ENCODE measurements at regions not wholly inside any gene's neighbourhood (a gene's known extent, or its start where the extent isn't known, plus 50 kb on each side); places are given as distances from the start of the nearest gene placed in this dataset.
A peak's percentile ranks its signal among the peaks of the same experiment; 100 is the strongest.

- Histone ChIP-seq H3K9me3 (ENCODE audit: low read length) (peaks cover 2% of the 10 kb centered on the region), H2AFZ (ENCODE audit: low read depth, low read length) (no peak overlapping the region), H3K27me3 (ENCODE audit: insufficient read depth, low read length) (no peaks in the 10 kb centered on the region), H3K4me1 (ENCODE audit: insufficient read depth, low read length) (peaks cover 23% of the 10 kb centered on the region), H3K36me3 (ENCODE audit: insufficient read depth, low read length) (no peaks in the 10 kb centered on the region), H3K4me3 (ENCODE audit: low read length) (no peak overlapping the region)
Observed at GRCh38 chr6:164106345-164106769, 691.8 kb downstream of the QKI start.

- Histone ChIP-seq H3K36me3 (ENCODE audit: insufficient read depth, low read length) (no peaks in the 10 kb centered on the region), H3K9me3 (ENCODE audit: low read length) (peaks cover 2% of the 10 kb centered on the region), H3K4me3 (ENCODE audit: low read length) (no peak overlapping the region), H2AFZ (ENCODE audit: low read depth, low read length) (no peak overlapping the region), H3K4me1 (ENCODE audit: insufficient read depth, low read length) (peaks cover 23% of the 10 kb centered on the region), H3K27me3 (ENCODE audit: insufficient read depth, low read length) (no peaks in the 10 kb centered on the region)
Observed at GRCh38 chr6:164105705-164106104, 691.2 kb downstream of the QKI start.

GRCh38 chr6:164104432-164104831 is 689.9 kb downstream of the QKI start:
- H3K27me3 ChIP-seq (ENCODE audit: insufficient read depth, low read length), result no peaks in the 10 kb centered on the region

GRCh38 chr6:164102693-164103092 is 688.2 kb downstream of the QKI start:
- H3K4me3 ChIP-seq (ENCODE audit: low read length), result no peak overlapping the region
- H3K36me3 ChIP-seq (ENCODE audit: insufficient read depth, low read length), result no peaks in the 10 kb centered on the region
- H3K27me3 ChIP-seq (ENCODE audit: insufficient read depth, low read length), result no peaks in the 10 kb centered on the region

More at GRCh38 chr6:164104432-164104831, 689.9 kb downstream of the QKI start:
- no peak overlapping the region for H2AFZ ChIP-seq (ENCODE audit: low read depth, low read length)
- H3K4me1 ChIP-seq (ENCODE audit: insufficient read depth, low read length), result peaks cover 23% of the 10 kb centered on the region
- H3K36me3 ChIP-seq (ENCODE audit: insufficient read depth, low read length), result no peaks in the 10 kb centered on the region
- H3K4me3 ChIP-seq (ENCODE audit: low read length), result no peak overlapping the region
- peaks cover 2% of the 10 kb centered on the region for H3K9me3 ChIP-seq (ENCODE audit: low read length)

GRCh38 chr6:164101859-164102258 is 687.3 kb downstream of the QKI start:
- H3K36me3 ChIP-seq (ENCODE audit: insufficient read depth, low read length), result no peaks in the 10 kb centered on the region
- peaks cover 2% of the 10 kb centered on the region for H3K9me3 ChIP-seq (ENCODE audit: low read length)
- H3K4me3 ChIP-seq (ENCODE audit: low read length), result no peak overlapping the region
- no peak overlapping the region for H2AFZ ChIP-seq (ENCODE audit: low read depth, low read length)
- H3K27me3 ChIP-seq (ENCODE audit: insufficient read depth, low read length), result no peaks in the 10 kb centered on the region
- peaks cover 27% of the 10 kb centered on the region for H3K4me1 ChIP-seq (ENCODE audit: insufficient read depth, low read length)

More at GRCh38 chr6:164102693-164103092, 688.2 kb downstream of the QKI start:
- Histone ChIP-seq H3K9me3 (ENCODE audit: low read length) (peaks cover 2% of the 10 kb centered on the region), H2AFZ (ENCODE audit: low read depth, low read length) (no peak overlapping the region), H3K4me1 (ENCODE audit: insufficient read depth, low read length) (peaks cover 27% of the 10 kb centered on the region)

GRCh38 chr6:164099269-164099865 is 684.8 kb downstream of the QKI start:
- H3K4me3 ChIP-seq (ENCODE audit: low read length), result no peak overlapping the region
- H2AFZ ChIP-seq (ENCODE audit: low read depth, low read length), result no peak overlapping the region
- peaks cover 27% of the 10 kb centered on the region for H3K4me1 ChIP-seq (ENCODE audit: insufficient read depth, low read length)
- H3K27me3 ChIP-seq (ENCODE audit: insufficient read depth, low read length), result no peaks in the 10 kb centered on the region
- H3K36me3 ChIP-seq (ENCODE audit: insufficient read depth, low read length), result no peaks in the 10 kb centered on the region
- peaks cover 2% of the 10 kb centered on the region for H3K9me3 ChIP-seq (ENCODE audit: low read length)

- no peaks in the 10 kb centered on the region for H3K36me3 ChIP-seq (ENCODE audit: insufficient read depth, low read length)
- H2AFZ ChIP-seq (ENCODE audit: low read depth, low read length), result no peak overlapping the region
- H3K4me3 ChIP-seq (ENCODE audit: low read length), result no peak overlapping the region
- H3K27me3 ChIP-seq (ENCODE audit: insufficient read depth, low read length), result no peaks in the 10 kb centered on the region
- H3K9me3 ChIP-seq (ENCODE audit: low read length), result no peaks in the 10 kb centered on the region
- peaks cover 26% of the 10 kb centered on the region for H3K4me1 ChIP-seq (ENCODE audit: insufficient read depth, low read length)
Observed at GRCh38 chr6:164098857-164099267, 684.3 kb downstream of the QKI start.

GRCh38 chr6:164097551-164098398 is 683.3 kb downstream of the QKI start:
- H3K27me3 ChIP-seq (ENCODE audit: insufficient read depth, low read length), result no peaks in the 10 kb centered on the region
- no peak overlapping the region for H3K4me3 ChIP-seq (ENCODE audit: low read length)
- peaks cover 17% of the 10 kb centered on the region for H3K4me1 ChIP-seq (ENCODE audit: insufficient read depth, low read length)
- no peaks in the 10 kb centered on the region for H3K36me3 ChIP-seq (ENCODE audit: insufficient read depth, low read length)
- no peak overlapping the region for H2AFZ ChIP-seq (ENCODE audit: low read depth, low read length)
- H3K9me3 ChIP-seq (ENCODE audit: low read length), result peaks cover 2% of the 10 kb centered on the region

- Histone ChIP-seq H3K4me1 (ENCODE audit: insufficient read depth, low read length) (peaks cover 9% of the 10 kb centered on the region), H3K4me3 (ENCODE audit: low read length) (no peak overlapping the region), H3K36me3 (ENCODE audit: insufficient read depth, low read length) (no peaks in the 10 kb centered on the region), H3K9me3 (ENCODE audit: low read length) (peaks cover 2% of the 10 kb centered on the region), H2AFZ (ENCODE audit: low read depth, low read length) (no peak overlapping the region), H3K27me3 (ENCODE audit: insufficient read depth, low read length) (no peaks in the 10 kb centered on the region)
Observed at GRCh38 chr6:164097056-164097455, 682.5 kb downstream of the QKI start.

GRCh38 chr6:164095056-164095455 is 680.5 kb downstream of the QKI start:
- H3K36me3 ChIP-seq (ENCODE audit: insufficient read depth, low read length), result no peaks in the 10 kb centered on the region
- H2AFZ ChIP-seq (ENCODE audit: low read depth, low read length), result no peak overlapping the region
- H3K9me3 ChIP-seq (ENCODE audit: low read length), result peaks cover 4% of the 10 kb centered on the region
- H3K4me1 ChIP-seq (ENCODE audit: insufficient read depth, low read length), result peaks cover 4% of the 10 kb centered on the region
- no peak overlapping the region for H3K4me3 ChIP-seq (ENCODE audit: low read length)
- H3K27me3 ChIP-seq (ENCODE audit: insufficient read depth, low read length), result no peaks in the 10 kb centered on the region

- Histone ChIP-seq H3K9me3 (ENCODE audit: low read length) (peaks cover 2% of the 10 kb centered on the region), H3K27me3 (ENCODE audit: insufficient read depth, low read length) (no peaks in the 10 kb centered on the region), H3K4me3 (ENCODE audit: low read length) (no peak overlapping the region), H3K36me3 (ENCODE audit: insufficient read depth, low read length) (no peaks in the 10 kb centered on the region), H2AFZ (ENCODE audit: low read depth, low read length) (no peak overlapping the region), H3K4me1 (ENCODE audit: insufficient read depth, low read length) (peaks cover 40% of the 10 kb centered on the region)
Observed at GRCh38 chr6:164087870-164088269, 673.4 kb downstream of the QKI start.

GRCh38 chr6:164087211-164087610 is 672.7 kb downstream of the QKI start:
- no peaks in the 10 kb centered on the region for H3K36me3 ChIP-seq (ENCODE audit: insufficient read depth, low read length)
- H2AFZ ChIP-seq (ENCODE audit: low read depth, low read length), result no peak overlapping the region
- H3K9me3 ChIP-seq (ENCODE audit: low read length), result peaks cover 2% of the 10 kb centered on the region

GRCh38 chr6:164086076-164086887 is 671.8 kb downstream of the QKI start:
- no peaks in the 10 kb centered on the region for H3K27me3 ChIP-seq (ENCODE audit: insufficient read depth, low read length)
- no peaks in the 10 kb centered on the region for H3K36me3 ChIP-seq (ENCODE audit: insufficient read depth, low read length)
- no peak overlapping the region for H2AFZ ChIP-seq (ENCODE audit: low read depth, low read length)
- H3K4me3 ChIP-seq (ENCODE audit: low read length), result peak overlapping the region; percentile 34
- peaks cover 45% of the 10 kb centered on the region for H3K4me1 ChIP-seq (ENCODE audit: insufficient read depth, low read length)
- H3K9me3 ChIP-seq (ENCODE audit: low read length), result no peaks in the 10 kb centered on the region

More at GRCh38 chr6:164087211-164087610, 672.7 kb downstream of the QKI start:
- Histone ChIP-seq H3K4me1 (ENCODE audit: insufficient read depth, low read length) (peaks cover 45% of the 10 kb centered on the region), H3K27me3 (ENCODE audit: insufficient read depth, low read length) (no peaks in the 10 kb centered on the region), H3K4me3 (ENCODE audit: low read length) (no peak overlapping the region)

Measured in neuron (in vitro differentiated cells).